Vagina (tissue), 2 donors: ENCODE measurements at regions not wholly inside any gene's neighbourhood (a gene's known extent, or its start where the extent isn't known, plus 50 kb on each side); places are given as distances from the start of the nearest gene placed in this dataset.

Experiments used
- DNase-seq, 2 donors: peaks; one replicate each; pipeline ENCODE4 v3.0.0-alpha.2; 2017; ENCODE audit errors: extremely low spot score in 2 of 2
- H3K27ac ChIP-seq: fragments of 200-600 bp; sonication (generic); one replicate; pipeline ENCODE4 v1.5.1; 2019
- H3K27me3 ChIP-seq: fragments of 200-600 bp; sonication (generic); one replicate; pipeline ENCODE4 v1.5.1; 2019
- H3K36me3 ChIP-seq, 2 donors: fragments of 200-600 bp; sonication (generic); one replicate each; pipeline ENCODE4 v1.5.1; 2017 to 2019
- H3K4me1 ChIP-seq: fragments of 200-600 bp; sonication (generic); one replicate; pipeline ENCODE4 v1.5.1; 2019
- H3K4me3 ChIP-seq, 2 donors: fragments of 200-600 bp; sonication (generic); 1 replicate in 1 of 2; 2 replicates in 1 of 2; pipeline ENCODE4 v1.5.1; 2016 to 2019
- H3K9me3 ChIP-seq: fragments of 200-600 bp; sonication (generic); one replicate; pipeline ENCODE4 v1.5.1; 2019
- POLR2A ChIP-seq, 2 donors: fragments of 450-650 bp; IDR thresholded peaks; one replicate each; pipeline ENCODE4 v1.6.1; 2017; ENCODE audit warnings: antibody characterized with exemption in 2 of 2, mild to moderate bottlenecking in 2 of 2, moderate library complexity in 2 of 2
- POLR2AphosphoS5 ChIP-seq, 2 donors: sonication (generic); formaldehyde crosslinking; IDR thresholded peaks; one replicate each; pipeline ENCODE4 v1.9.0; 2017; ENCODE audit warnings: antibody characterized with exemption in 2 of 2, mild to moderate bottlenecking in 2 of 2, low read depth in 1 of 2; ENCODE audit not compliant: insufficient read depth in 1 of 2
- intact Hi-C: fragments of 100-400 bp; cut with DNase I; formaldehyde crosslinking; loops from one replicate; pipeline ENCODE4 v1.15.1; 2023
- TF ChIP-seq, protein P1 (sequence below), 3 experiments: fragments of 450-650 bp in 2 of 3; fragments of 200-600 bp in 1 of 3; sonication (generic) in 1 of 3; IDR thresholded peaks; one replicate each; pipeline ENCODE4 v1.5.1; 2017 to 2019; ENCODE audit warnings: antibody characterized with exemption in 3 of 3, mild to moderate bottlenecking in 2 of 3, moderate library complexity in 2 of 3

DNA sequence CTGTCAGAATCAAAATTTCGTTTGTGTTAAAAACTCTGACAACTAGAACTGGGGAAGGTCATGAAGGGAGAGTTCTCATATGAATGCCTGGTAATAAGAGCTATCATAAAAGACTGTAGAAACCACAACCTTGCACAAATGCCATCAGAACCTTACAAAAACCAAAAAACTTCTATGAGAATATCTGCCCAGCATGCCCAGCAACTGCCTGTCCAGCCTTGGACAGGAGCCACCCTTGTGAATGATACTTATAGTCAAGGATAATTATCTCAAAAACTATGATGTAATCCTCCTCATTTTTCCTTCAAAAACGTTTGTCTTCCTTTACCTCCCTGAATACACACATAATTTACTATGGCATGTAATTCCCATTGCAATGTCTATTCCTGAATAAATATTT is 53.4 kb upstream of the C1orf185 start:
- Histone ChIP-seq H3K36me3 (no peaks in the 10 kb centered on the region), H3K4me3 (no peak overlapping the region), H3K4me1 (no peaks in the 10 kb centered on the region), H3K9me3 (no peaks in the 10 kb centered on the region), H3K27me3 (no peaks in the 10 kb centered on the region), H3K27ac (no peak overlapping the region)
- TF ChIP-seq POLR2A (IDR thresholded peaks at IDR 0.05) (no peak), POLR2AphosphoS5 (IDR thresholded peaks at IDR 0.05; ENCODE audit: insufficient read depth in 1 of 2, low read depth in 1 of 2) (no peak)
- TF ChIP-seq, protein P1, sequence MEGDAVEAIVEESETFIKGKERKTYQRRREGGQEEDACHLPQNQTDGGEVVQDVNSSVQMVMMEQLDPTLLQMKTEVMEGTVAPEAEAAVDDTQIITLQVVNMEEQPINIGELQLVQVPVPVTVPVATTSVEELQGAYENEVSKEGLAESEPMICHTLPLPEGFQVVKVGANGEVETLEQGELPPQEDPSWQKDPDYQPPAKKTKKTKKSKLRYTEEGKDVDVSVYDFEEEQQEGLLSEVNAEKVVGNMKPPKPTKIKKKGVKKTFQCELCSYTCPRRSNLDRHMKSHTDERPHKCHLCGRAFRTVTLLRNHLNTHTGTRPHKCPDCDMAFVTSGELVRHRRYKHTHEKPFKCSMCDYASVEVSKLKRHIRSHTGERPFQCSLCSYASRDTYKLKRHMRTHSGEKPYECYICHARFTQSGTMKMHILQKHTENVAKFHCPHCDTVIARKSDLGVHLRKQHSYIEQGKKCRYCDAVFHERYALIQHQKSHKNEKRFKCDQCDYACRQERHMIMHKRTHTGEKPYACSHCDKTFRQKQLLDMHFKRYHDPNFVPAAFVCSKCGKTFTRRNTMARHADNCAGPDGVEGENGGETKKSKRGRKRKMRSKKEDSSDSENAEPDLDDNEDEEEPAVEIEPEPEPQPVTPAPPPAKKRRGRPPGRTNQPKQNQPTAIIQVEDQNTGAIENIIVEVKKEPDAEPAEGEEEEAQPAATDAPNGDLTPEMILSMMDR (IDR thresholded peaks at IDR 0.05): no peak
- intact Hi-C loops: no loop called here
- no peak for DNase-seq
